HAP-1 (cell line): ENCODE measurements at regions not wholly inside any gene's neighbourhood (a gene's known extent, or its start where the extent isn't known, plus 50 kb on each side); places are given as distances from the start of the nearest gene placed in this dataset.
A peak's percentile ranks its signal among the peaks of the same experiment; 100 is the strongest.

Experiments used
- DNase-seq, 2 experiments: peaks; one replicate each; pipeline ENCODE4 v3.0.0-alpha.2; 2016 to 2020; ENCODE audit warnings: low spot score in 2 of 2
- H3K27me3 ChIP-seq: fragments of 250-450 bp; sonication (Bioruptor Pico); 2 replicates; pipeline ENCODE4 v1.5.1; 2020; ENCODE audit warnings: low read depth, mild to moderate bottlenecking, moderate library complexity
- H3K36me3 ChIP-seq: fragments of 250-450 bp; sonication (Bioruptor Pico); replicated peaks from 2 replicates; pipeline ENCODE4 v1.5.1; 2020; ENCODE audit warnings: mild to moderate bottlenecking
- H3K4me1 ChIP-seq: fragments of 250-450 bp; sonication (Bioruptor Pico); 2 replicates; pipeline ENCODE4 v1.5.1; 2020; ENCODE audit warnings: mild to moderate bottlenecking
- H3K4me3 ChIP-seq: fragments of 250-450 bp; sonication (Bioruptor Pico); 2 replicates; pipeline ENCODE4 v1.5.1; 2020; ENCODE audit warnings: mild to moderate bottlenecking, moderate library complexity
- H3K9me3 ChIP-seq: fragments of 250-450 bp; sonication (Bioruptor Pico); 2 replicates; pipeline ENCODE4 v1.5.1; 2020; ENCODE audit warnings: mild to moderate bottlenecking, moderate library complexity
- in situ Hi-C: fragments of 300-500 bp; cut with MboI; formaldehyde crosslinking; loops from 3 replicates; pipeline ENCODE4 v1.14.3; 2020; ENCODE audit warnings: low sequenced_read_pairs, inconsistent platforms, mixed read lengths

- no peak for DNase-seq
- H3K4me3 ChIP-seq, result no peak overlapping the region
- H3K27me3 ChIP-seq, result no peaks in the 10 kb centered on the region
- H3K4me1 ChIP-seq, result no peaks in the 10 kb centered on the region
- in situ Hi-C loops, result no loop called here
- H3K36me3 ChIP-seq, result no peaks in the 10 kb centered on the region
- H3K9me3 ChIP-seq, result no peaks in the 10 kb centered on the region
These were observed 1029.3 kb downstream of the TECRL start for GRCh38 chr4:63379750-63380522.

GRCh38 chr4:63371001-63371400 lies 1038.2 kb downstream of the TECRL start:
- in situ Hi-C loops, result no loop called here
- no peaks in the 10 kb centered on the region for H3K9me3 ChIP-seq

DNA sequence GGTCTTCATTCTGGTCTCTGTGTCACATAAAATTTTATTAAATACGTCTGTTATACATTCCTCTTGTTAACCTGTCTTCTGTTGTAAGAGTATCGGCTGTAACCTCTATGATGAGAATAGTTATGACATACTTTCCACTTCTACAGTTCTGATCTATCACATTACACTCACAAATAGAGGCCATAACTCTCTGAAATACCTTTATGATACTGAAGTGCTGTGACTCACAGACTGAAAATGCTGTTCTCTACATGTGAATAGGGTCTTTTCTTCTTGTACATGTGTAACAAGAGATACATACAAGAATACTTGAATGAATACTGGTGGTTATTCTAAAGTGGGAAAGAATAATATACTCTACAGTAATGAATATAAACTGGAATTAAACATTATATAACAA lies 1047.6 kb downstream of the TECRL start:
- H3K27me3 ChIP-seq, result no peaks in the 10 kb centered on the region
- no peaks in the 10 kb centered on the region for H3K36me3 ChIP-seq
- no peaks in the 10 kb centered on the region for H3K9me3 ChIP-seq
- H3K4me1 ChIP-seq, result peaks cover 5% of the 10 kb centered on the region
- H3K4me3 ChIP-seq, result no peak overlapping the region
- DNase-seq, result peak in 1 of 2 experiments; percentile 51
- in situ Hi-C loops, result no loop called here

More at GRCh38 chr4:63371001-63371400, 1038.2 kb downstream of the TECRL start:
- Histone ChIP-seq H3K36me3 (no peaks in the 10 kb centered on the region), H3K4me1 (no peaks in the 10 kb centered on the region), H3K27me3 (no peaks in the 10 kb centered on the region), H3K4me3 (no peak overlapping the region)
- DNase-seq, result no peak

DNA sequence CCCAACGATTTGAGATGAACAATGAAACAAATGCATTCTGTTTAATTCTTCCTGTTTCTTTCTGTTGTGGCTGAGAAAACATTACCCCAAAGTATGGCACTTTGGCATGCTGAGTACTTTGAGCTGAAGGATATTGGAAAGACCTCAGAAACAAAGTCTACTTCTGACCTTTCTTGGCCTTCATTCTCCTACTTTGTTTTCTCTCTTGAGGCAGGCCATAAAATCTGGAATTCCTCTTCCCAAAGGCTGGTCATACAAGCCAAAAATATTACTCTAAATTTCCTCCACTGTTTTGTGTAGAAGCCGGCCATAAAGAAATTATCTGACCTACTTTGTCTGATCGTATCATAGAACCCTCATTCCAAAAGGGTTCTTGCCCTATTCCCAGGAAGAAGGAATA lies 1048.2 kb downstream of the TECRL start:
- no peaks in the 10 kb centered on the region for H3K36me3 ChIP-seq
- H3K4me1 ChIP-seq, result peaks cover 5% of the 10 kb centered on the region
- H3K9me3 ChIP-seq, result no peaks in the 10 kb centered on the region
- H3K27me3 ChIP-seq, result no peaks in the 10 kb centered on the region
- DNase-seq, result no peak
- H3K4me3 ChIP-seq, result no peak overlapping the region
- in situ Hi-C loops, result no loop called here

DNA sequence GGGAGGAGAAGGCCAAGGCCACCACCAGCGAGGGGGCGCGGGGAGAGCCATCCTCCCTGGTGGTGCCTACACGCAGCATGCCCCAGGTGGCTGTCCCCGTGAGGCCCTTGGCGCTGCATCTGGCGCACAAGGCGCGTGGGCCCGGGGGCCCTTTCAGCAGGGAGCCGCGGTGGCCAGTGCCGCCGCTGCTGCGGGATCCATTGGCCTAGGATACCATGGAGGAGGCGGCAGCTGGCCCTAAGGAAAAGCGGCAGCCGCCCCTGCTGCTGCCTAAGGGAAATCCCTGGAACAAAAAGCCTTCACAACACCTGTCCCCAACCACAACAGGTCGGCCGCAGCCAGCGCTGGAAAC lies 1059.6 kb downstream of the TECRL start:
- no peaks in the 10 kb centered on the region for H3K4me1 ChIP-seq
- DNase-seq, result no peak
- in situ Hi-C loops, result no loop called here
- H3K4me3 ChIP-seq, result no peak overlapping the region
- peaks cover 1% of the 10 kb centered on the region; the same call in 1 of the 2 replicates for H3K9me3 ChIP-seq
- no peaks in the 10 kb centered on the region for H3K27me3 ChIP-seq
- no peaks in the 10 kb centered on the region for H3K36me3 ChIP-seq

GRCh38 chr4:63348735-63349673 lies 1060.2 kb downstream of the TECRL start:
- Histone ChIP-seq H3K4me1 (no peaks in the 10 kb centered on the region), H3K9me3 (peaks cover 3% of the 10 kb centered on the region; the same call in 1 of the 2 replicates), H3K27me3 (no peaks in the 10 kb centered on the region), H3K36me3 (no peaks in the 10 kb centered on the region), H3K4me3 (no peak overlapping the region)
- in situ Hi-C loops, result no loop called here
- DNase-seq, result no peak

- DNase-seq, result no peak
- in situ Hi-C loops, result no loop called here
- H3K4me1 ChIP-seq, result no peaks in the 10 kb centered on the region
- H3K27me3 ChIP-seq, result no peaks in the 10 kb centered on the region
- no peak overlapping the region for H3K4me3 ChIP-seq
- H3K36me3 ChIP-seq, result no peaks in the 10 kb centered on the region
- no peaks in the 10 kb centered on the region for H3K9me3 ChIP-seq
These were observed 1084.1 kb downstream of the TECRL start for GRCh38 chr4:63325140-63325539.

DNA sequence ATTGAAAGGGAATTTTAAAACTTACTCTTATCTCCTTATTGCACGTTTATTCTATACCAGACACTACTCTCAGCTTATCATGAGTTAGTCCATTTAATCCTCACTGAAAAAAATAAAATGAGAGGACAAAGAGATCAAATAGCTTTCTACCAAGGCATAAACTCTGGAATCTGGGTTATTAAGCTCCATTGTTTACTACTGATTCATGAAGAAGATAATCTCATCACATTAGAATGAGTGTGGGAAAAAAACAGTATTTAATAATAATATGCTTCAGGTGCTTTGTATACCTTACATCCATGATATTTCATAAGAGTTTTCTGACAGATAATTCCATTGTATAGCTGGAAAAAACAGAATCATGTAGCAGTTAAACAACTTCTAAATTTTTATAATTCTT lies 1092.6 kb downstream of the TECRL start:
- no peaks in the 10 kb centered on the region for H3K36me3 ChIP-seq
- H3K4me3 ChIP-seq, result no peak overlapping the region
- peak in 1 of 2 experiments; percentile 12 for DNase-seq
- H3K4me1 ChIP-seq, result no peaks in the 10 kb centered on the region; the same call in 1 of the 2 replicates
- in situ Hi-C loops, result no loop called here
- H3K9me3 ChIP-seq, result no peaks in the 10 kb centered on the region
- no peaks in the 10 kb centered on the region for H3K27me3 ChIP-seq

DNA sequence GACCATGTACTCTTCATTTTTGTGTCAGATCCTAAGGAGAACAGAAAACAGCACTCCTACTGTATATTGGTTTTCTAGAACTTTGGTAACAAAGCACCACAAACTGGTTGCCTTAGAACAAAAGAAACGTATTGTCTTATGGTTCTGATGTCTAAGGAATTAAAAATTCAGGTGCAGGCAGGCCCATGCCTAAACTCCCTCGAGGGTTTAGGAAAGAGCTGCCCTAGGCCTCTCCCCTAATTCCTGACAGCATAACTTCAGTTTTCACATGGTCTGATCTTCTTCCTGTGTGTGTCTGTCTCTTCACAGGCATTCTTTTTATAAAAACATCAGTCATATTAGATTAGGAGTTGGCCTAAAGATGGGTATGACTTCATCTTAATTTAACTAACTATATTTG lies 1093.6 kb downstream of the TECRL start:
- Histone ChIP-seq H3K4me3 (no peak overlapping the region), H3K27me3 (no peaks in the 10 kb centered on the region), H3K36me3 (no peaks in the 10 kb centered on the region), H3K4me1 (no peaks in the 10 kb centered on the region; the same call in 1 of the 2 replicates), H3K9me3 (no peaks in the 10 kb centered on the region)
- DNase-seq, result no peak
- in situ Hi-C loops, result no loop called here

DNA sequence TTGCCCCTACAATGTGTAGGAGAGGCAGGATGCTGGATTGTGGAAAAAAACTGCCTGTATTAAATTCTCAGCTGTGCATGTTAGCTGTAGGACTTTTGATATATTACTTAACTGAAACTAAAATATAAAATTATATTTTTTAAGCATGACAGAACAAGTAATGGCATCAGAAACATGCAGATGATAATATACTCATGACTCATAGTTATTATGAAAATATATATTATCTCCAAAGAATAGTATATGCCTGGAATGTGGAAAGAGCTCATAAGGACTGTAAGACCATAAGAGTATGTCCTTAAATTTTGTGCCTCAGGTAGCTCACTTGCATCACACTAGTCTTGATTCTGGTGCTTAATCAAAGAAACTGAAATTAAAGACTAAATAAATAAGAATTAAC lies 1100.6 kb downstream of the TECRL start:
- Histone ChIP-seq H3K4me3 (no peak overlapping the region), H3K4me1 (no peaks in the 10 kb centered on the region), H3K9me3 (no peaks in the 10 kb centered on the region), H3K27me3 (no peaks in the 10 kb centered on the region), H3K36me3 (no peaks in the 10 kb centered on the region)
- DNase-seq, result no peak
- in situ Hi-C loops, result no loop called here

DNA sequence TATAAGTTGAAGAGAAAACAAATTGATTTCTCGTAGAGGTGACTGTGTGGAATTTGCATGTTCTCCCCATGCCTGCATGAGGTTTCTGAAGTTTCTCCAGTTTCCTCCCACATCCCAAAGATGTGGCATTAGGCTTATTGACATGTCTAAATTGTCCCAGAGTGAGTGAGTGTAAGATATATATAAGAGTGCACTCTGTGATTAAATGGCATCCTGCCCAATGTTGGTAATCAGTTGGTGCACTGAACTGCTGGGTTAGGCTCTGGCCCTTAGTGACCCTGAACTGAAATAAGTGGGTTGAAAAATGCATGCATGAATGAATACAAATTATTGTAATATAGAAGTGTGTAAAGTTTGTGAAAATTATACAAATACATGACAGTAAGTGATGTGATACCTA lies 1106.5 kb downstream of the TECRL start:
- in situ Hi-C loops, result no loop called here
- Histone ChIP-seq H3K4me1 (no peaks in the 10 kb centered on the region), H3K27me3 (no peaks in the 10 kb centered on the region), H3K36me3 (no peaks in the 10 kb centered on the region), H3K4me3 (no peak overlapping the region), H3K9me3 (no peaks in the 10 kb centered on the region)
- no peak for DNase-seq

GRCh38 chr4:63302078-63302477 lies 1107.2 kb downstream of the TECRL start:
- DNase-seq, result no peak
- Histone ChIP-seq H3K4me3 (no peak overlapping the region), H3K9me3 (no peaks in the 10 kb centered on the region), H3K36me3 (no peaks in the 10 kb centered on the region), H3K4me1 (no peaks in the 10 kb centered on the region), H3K27me3 (no peaks in the 10 kb centered on the region)
- in situ Hi-C loops, result no loop called here

GRCh38 chr4:63296773-63297172 lies 1112.5 kb downstream of the TECRL start:
- DNase-seq, result no peak
- Histone ChIP-seq H3K4me3 (no peak overlapping the region), H3K36me3 (no peaks in the 10 kb centered on the region), H3K4me1 (no peaks in the 10 kb centered on the region), H3K27me3 (no peaks in the 10 kb centered on the region), H3K9me3 (no peaks in the 10 kb centered on the region)
- in situ Hi-C loops, result no loop called here

DNA sequence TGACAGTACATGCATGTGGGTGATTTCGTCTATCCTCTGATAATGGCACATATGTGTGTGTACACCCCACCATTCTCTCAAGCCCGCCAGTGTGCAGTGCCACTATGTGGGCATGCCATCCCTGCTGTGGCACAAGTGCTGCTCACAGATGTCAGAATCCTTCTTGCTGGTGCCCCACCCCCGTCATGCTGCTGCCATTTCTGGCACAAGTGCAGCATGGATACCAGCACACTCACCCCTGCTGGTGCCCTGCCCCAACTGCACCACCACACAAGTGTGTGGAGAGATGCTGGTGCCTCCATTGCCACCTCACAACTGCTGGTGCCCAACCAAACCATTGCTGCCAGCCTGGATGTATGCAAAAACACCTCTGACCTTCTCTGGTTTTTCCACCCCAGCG lies 1133.8 kb downstream of the TECRL start:
- in situ Hi-C loops, result no loop called here
- DNase-seq, result no peak

More for the DNA sequence above, 1133.8 kb downstream of the TECRL start:
- Histone ChIP-seq H3K36me3 (no peaks in the 10 kb centered on the region), H3K27me3 (no peaks in the 10 kb centered on the region), H3K9me3 (no peaks in the 10 kb centered on the region), H3K4me1 (no peaks in the 10 kb centered on the region), H3K4me3 (no peak overlapping the region)
